ENCODE measurements at regions not wholly inside any gene's neighbourhood (a gene's known extent, or its start where the extent isn't known, plus 50 kb on each side); places are given as distances from the start of the nearest gene placed in this dataset.

- DNase-seq (ENCODE audit: low spot score) (peak; percentile 51), ATAC-seq (peak; percentile 36; the same call in 1 of the 3 replicates)
- Mint-ChIP-seq H3K9me3 (no peaks in the 10 kb centered on the region), H3K27ac (no peak overlapping the region), H3K27me3 (ENCODE audit: insufficient read depth, low read depth, poor library complexity) (peaks cover 4% of the 10 kb centered on the region), H3K36me3 (ENCODE audit: low read depth) (no peaks in the 10 kb centered on the region), H3K4me3 (no peak overlapping the region), H3K4me1 (no peaks in the 10 kb centered on the region)
- Histone ChIP-seq H3K27me3 (ENCODE audit: insufficient read depth) (no peaks in the 10 kb centered on the region), H3F3A (replicated peaks; ENCODE audit: low read depth) (no peaks in the 10 kb centered on the region), H2AFZ (peak overlapping the region; percentile 61; the same call in 1 of the 2 replicates), H3K27ac (ENCODE audit: low read depth) (no peak overlapping the region), H3K36me3 (ENCODE audit: insufficient read depth) (no peaks in the 10 kb centered on the region), H3K4me3 (no peak overlapping the region), H4K20me1 (replicated peaks; ENCODE audit: insufficient read depth) (no peaks in the 10 kb centered on the region), H3K4me1 (ENCODE audit: insufficient read depth) (no peaks in the 10 kb centered on the region; the same call in 1 of the 2 replicates), H3K9me2 (ENCODE audit: insufficient read depth) (peaks cover 6% of the 10 kb centered on the region; the same call in 1 of the 2 replicates), H3K4me2 (no peak overlapping the region), H3K79me2 (replicated peaks; ENCODE audit: insufficient read depth) (no peaks in the 10 kb centered on the region)
- TF ChIP-seq NANOG (IDR thresholded peaks at IDR 0.05; ENCODE audit: borderline replicate concordance) (no peak), CTCF (conservative IDR thresholded peaks at IDR 0.05; ENCODE audit: low read depth in 2 of 2) (peak; percentile 48 to 82)
Observed at GRCh38 chr6:156102129-156102528, 646.5 kb upstream of the NOX3 start.

GRCh38 chr6:156098839-156099238 lies 643.2 kb upstream of the NOX3 start:
- no peak for DNase-seq (ENCODE audit: low spot score)
- Histone ChIP-seq H3K4me1 (ENCODE audit: insufficient read depth) (no peaks in the 10 kb centered on the region), H3K4me3 (no peak overlapping the region), H4K20me1 (replicated peaks; ENCODE audit: insufficient read depth) (no peaks in the 10 kb centered on the region), H3K27me3 (ENCODE audit: insufficient read depth) (no peaks in the 10 kb centered on the region), H3K4me2 (no peak overlapping the region), H2AFZ (no peak overlapping the region), H3K79me2 (replicated peaks; ENCODE audit: insufficient read depth) (no peaks in the 10 kb centered on the region), H3F3A (replicated peaks; ENCODE audit: low read depth) (no peaks in the 10 kb centered on the region), H3K36me3 (ENCODE audit: insufficient read depth) (no peaks in the 10 kb centered on the region), H3K27ac (ENCODE audit: low read depth) (no peak overlapping the region), H3K9me2 (ENCODE audit: insufficient read depth) (peaks cover 6% of the 10 kb centered on the region; the same call in 1 of the 2 replicates)
- TF ChIP-seq ZNF114 (CRISPR knock-in tag; IDR thresholded peaks at IDR 0.05) (no peak), EZH2 (IDR thresholded peaks at IDR 0.05; ENCODE audit: low read depth, unreplicated experiment) (no peak), NANOG (IDR thresholded peaks at IDR 0.05; ENCODE audit: borderline replicate concordance) (no peak), STAT1 (IDR thresholded peaks at IDR 0.05; ENCODE audit: unreplicated experiment) (no peak), ETS1 (IDR thresholded peaks at IDR 0.05) (no peak), CREB1 (CRISPR knock-in tag; IDR thresholded peaks at IDR 0.05; ENCODE audit: low read depth) (no peak), REST (IDR thresholded peaks at IDR 0.05; ENCODE audit: unreplicated experiment) (no peak), POLR2AphosphoS5 (IDR thresholded peaks at IDR 0.05; ENCODE audit: low read depth) (no peak)
- H3K36me3 Mint-ChIP-seq (ENCODE audit: low read depth): no peaks in the 10 kb centered on the region
- no peak for ATAC-seq
- H3K27ac Mint-ChIP-seq: no peak overlapping the region
- no peaks in the 10 kb centered on the region for H3K9me3 Mint-ChIP-seq
- no peaks in the 10 kb centered on the region for H3K4me1 Mint-ChIP-seq
- H3K4me3 Mint-ChIP-seq: no peak overlapping the region
- no peaks in the 10 kb centered on the region for H3K27me3 Mint-ChIP-seq (ENCODE audit: insufficient read depth, low read depth, poor library complexity)

Measured in GM23338 (cell line).